A673 (cell line): ENCODE measurements at regions not wholly inside any gene's neighbourhood (a gene's known extent, or its start where the extent isn't known, plus 50 kb on each side); places are given as distances from the start of the nearest gene placed in this dataset.

Experiments
- CTCF ChIP-seq: fragments of 300-800, 200-600 bp; sonication (generic); conservative IDR thresholded peaks from 2 replicates; pipeline ENCODE4 v1.5.1; 2017; ENCODE audit warnings: low read depth, mild to moderate bottlenecking, antibody characterized with exemption, low read length, moderate library complexity, mixed read lengths
- EZH2 ChIP-seq: fragments of 200-600 bp; sonication (generic); IDR thresholded peaks from 2 replicates; pipeline ENCODE4 v1.6.1; 2017; ENCODE audit warnings: borderline replicate concordance, low read depth, mild to moderate bottlenecking, mixed read lengths, antibody characterized with exemption, low read length; ENCODE audit not compliant: poor library complexity, severe bottlenecking

- TF ChIP-seq CTCF (no peak), EZH2 (no peak)
These were observed 63.9 kb downstream of the FOXL3 start for GRCh38 chr7:353746-354325.
